Smooth muscle cell (in vitro differentiated cells): ENCODE measurements at regions not wholly inside any gene's neighbourhood (a gene's known extent, or its start where the extent isn't known, plus 50 kb on each side); places are given as distances from the start of the nearest gene placed in this dataset.

ENCODE experiments used
- DNase-seq: peaks from one replicate; lab custom pipeline; 2025; ENCODE audit not compliant: unreplicated experiment; lab: John Stamatoyannopoulos, UW
- H2AFZ ChIP-seq: fragments of 200-600 bp; sonication (generic); 2 replicates; pipeline ENCODE4 v1.6.0; 2016; ENCODE audit warnings: antibody characterized with exemption, low read depth, mild to moderate bottlenecking
- H3F3A ChIP-seq: fragments of 200-600 bp; sonication (generic); 2 replicates; pipeline ENCODE4 v1.6.0; 2017; ENCODE audit warnings: antibody characterized with exemption, low read depth
- H3K27ac ChIP-seq: fragments of 200-600 bp; sonication (generic); 2 replicates; pipeline ENCODE4 v1.5.1; 2016; ENCODE audit warnings: low read depth, mild to moderate bottlenecking
- H3K27me3 ChIP-seq: fragments of 200-600 bp; sonication (generic); 2 replicates; pipeline ENCODE4 v1.6.1; 2016; ENCODE audit warnings: low read depth, mild to moderate bottlenecking
- H3K36me3 ChIP-seq: fragments of 200-600 bp; sonication (generic); 2 replicates; pipeline ENCODE4 v1.5.1; 2016; ENCODE audit warnings: low read depth
- H3K4me1 ChIP-seq: fragments of 200-600 bp; sonication (generic); 2 replicates; pipeline ENCODE4 v1.5.1; 2016; ENCODE audit warnings: low read depth
- H3K4me2 ChIP-seq: fragments of 200-600 bp; sonication (generic); 2 replicates; pipeline ENCODE4 v1.6.0; 2016; ENCODE audit warnings: mild to moderate bottlenecking
- H3K4me3 ChIP-seq: fragments of 200-600 bp; sonication (generic); 2 replicates; pipeline ENCODE4 v1.5.1; 2016; ENCODE audit warnings: mild to moderate bottlenecking
- H3K79me2 ChIP-seq: fragments of 200-600 bp; sonication (generic); 2 replicates; pipeline ENCODE4 v1.6.0; 2016; ENCODE audit warnings: low read depth, mild to moderate bottlenecking
- H3K9ac ChIP-seq: fragments of 200-600 bp; sonication (generic); 2 replicates; pipeline ENCODE4 v1.6.0; 2016; ENCODE audit warnings: low read depth
- H3K9me3 ChIP-seq: fragments of 200-600 bp; sonication (generic); replicated peaks from 2 replicates; pipeline ENCODE4 v1.5.1; 2016; ENCODE audit warnings: low read depth
- H4K20me1 ChIP-seq: fragments of 200-600 bp; sonication (generic); 2 replicates; pipeline ENCODE4 v1.6.0; 2016; ENCODE audit warnings: low read depth
- CTCF ChIP-seq: fragments of 200-600 bp; sonication (generic); IDR thresholded peaks from 2 replicates; pipeline ENCODE4 v1.5.1; 2017; ENCODE audit warnings: borderline replicate concordance, mild to moderate bottlenecking, antibody characterized with exemption; ENCODE audit not compliant: insufficient read depth, poor library complexity, severe bottlenecking
- WGBS: methylation state at CpG from one replicate; pipeline ENCODE4 v1.1.7; 2016; ENCODE audit warnings: low lambda C conversion rate; 5-methylcytosine and 5-hydroxymethylcytosine counted together

GRCh38 chr16:5551909-5552308, 454.3 kb upstream of the EEF2KMT start:
- no peak overlapping the region for H2AFZ ChIP-seq
- H3K9me3 ChIP-seq: no peaks in the 10 kb centered on the region
- WGBS: 41% methylated on average over 7 of the region's 7 CpGs
- H3K27me3 ChIP-seq: peaks cover 20% of the 10 kb centered on the region
- H3K9ac ChIP-seq: no peak overlapping the region
- H4K20me1 ChIP-seq: no peaks in the 10 kb centered on the region
- no peak for DNase-seq
- no peaks in the 10 kb centered on the region for H3F3A ChIP-seq
- H3K27ac ChIP-seq: no peak overlapping the region
- H3K4me2 ChIP-seq: no peak overlapping the region
- no peaks in the 10 kb centered on the region for H3K79me2 ChIP-seq
- H3K4me3 ChIP-seq: no peak overlapping the region
- H3K4me1 ChIP-seq: no peaks in the 10 kb centered on the region
- H3K36me3 ChIP-seq: no peaks in the 10 kb centered on the region
- TF ChIP-seq CTCF: no peak

GRCh38 chr16:5549802-5550201, 452.2 kb upstream of the EEF2KMT start:
- Histone ChIP-seq H3K36me3 (no peaks in the 10 kb centered on the region), H3K4me3 (no peak overlapping the region), H3K79me2 (no peaks in the 10 kb centered on the region), H3K4me2 (no peak overlapping the region), H3K9ac (no peak overlapping the region), H3K27me3 (peaks cover 20% of the 10 kb centered on the region), H3K9me3 (no peaks in the 10 kb centered on the region), H2AFZ (no peak overlapping the region), H3F3A (no peaks in the 10 kb centered on the region), H4K20me1 (no peaks in the 10 kb centered on the region), H3K4me1 (no peaks in the 10 kb centered on the region), H3K27ac (no peak overlapping the region)
- DNase-seq: no peak
- WGBS: 88% methylated on average over 3 of the region's 3 CpGs
- no peak for TF ChIP-seq CTCF

GRCh38 chr16:5541356-5541755, 443.8 kb upstream of the EEF2KMT start:
- DNase-seq: no peak

More at GRCh38 chr16:5541356-5541755, 443.8 kb upstream of the EEF2KMT start:
- Histone ChIP-seq H3K9ac (no peak overlapping the region), H3K4me1 (no peaks in the 10 kb centered on the region), H2AFZ (no peak overlapping the region), H3K4me3 (no peak overlapping the region), H3F3A (no peaks in the 10 kb centered on the region), H4K20me1 (no peaks in the 10 kb centered on the region), H3K79me2 (no peaks in the 10 kb centered on the region), H3K27ac (no peak overlapping the region), H3K36me3 (no peaks in the 10 kb centered on the region), H3K27me3 (peaks cover 41% of the 10 kb centered on the region), H3K9me3 (no peaks in the 10 kb centered on the region), H3K4me2 (no peak overlapping the region)
- TF ChIP-seq CTCF: no peak
- WGBS: 41% methylated on average over 3 of the region's 3 CpGs
